ENCODE measurements at regions not wholly inside any gene's neighbourhood (a gene's known extent, or its start where the extent isn't known, plus 50 kb on each side); places are given as distances from the start of the nearest gene placed in this dataset.

GRCh38 chr14:86707071-86707470 is 1177.1 kb downstream of the FLRT2 start:
- H3K27ac ChIP-seq (ENCODE audit: low read depth) = no peak overlapping the region
- H3K27me3 Mint-ChIP-seq (ENCODE audit: insufficient read depth, low read depth, poor library complexity) = no peaks in the 10 kb centered on the region
- peaks cover 9% of the 10 kb centered on the region; the same call in 2 of the 3 replicates for H3K9me3 Mint-ChIP-seq
- H3K27me3 ChIP-seq (ENCODE audit: insufficient read depth) = no peaks in the 10 kb centered on the region
- no peaks in the 10 kb centered on the region for H3F3A ChIP-seq (replicated peaks; ENCODE audit: low read depth)
- no peak for TF ChIP-seq EZH2phosphoT487 (IDR thresholded peaks at IDR 0.05; ENCODE audit: unreplicated experiment)
- TF ChIP-seq ETS1 (IDR thresholded peaks at IDR 0.05) = no peak
- no peak for TF ChIP-seq NANOG (IDR thresholded peaks at IDR 0.05; ENCODE audit: borderline replicate concordance)
- no peak for TF ChIP-seq REST (IDR thresholded peaks at IDR 0.05; ENCODE audit: unreplicated experiment)
- no peak for TF ChIP-seq JUNB (IDR thresholded peaks at IDR 0.05; ENCODE audit: unreplicated experiment)
- TF ChIP-seq CREB1 (CRISPR knock-in tag; IDR thresholded peaks at IDR 0.05; ENCODE audit: low read depth) = no peak
- no peak for TF ChIP-seq CTCF (conservative IDR thresholded peaks at IDR 0.05; ENCODE audit: low read depth in 2 of 2)
- no peak for TF ChIP-seq STAT1 (IDR thresholded peaks at IDR 0.05; ENCODE audit: unreplicated experiment)
- DNase-seq (ENCODE audit: low spot score) (no peak), ATAC-seq (no peak)
- H3K79me2 ChIP-seq (replicated peaks; ENCODE audit: insufficient read depth) = no peaks in the 10 kb centered on the region
- H3K9me2 ChIP-seq (ENCODE audit: insufficient read depth) = no peaks in the 10 kb centered on the region; the same call in 1 of the 2 replicates
- no peaks in the 10 kb centered on the region for H3K36me3 ChIP-seq (ENCODE audit: insufficient read depth)
- no peak overlapping the region for H3K27ac Mint-ChIP-seq
- H3K4me3 ChIP-seq = no peak overlapping the region
- H4K20me1 ChIP-seq (replicated peaks; ENCODE audit: insufficient read depth) = no peaks in the 10 kb centered on the region
- peaks cover under 1% of the 10 kb centered on the region; the same call in 1 of the 2 replicates for H3K4me1 ChIP-seq (ENCODE audit: insufficient read depth)
- H3K4me2 ChIP-seq = no peak overlapping the region
- no peaks in the 10 kb centered on the region for H3K4me1 Mint-ChIP-seq
- H3K4me3 Mint-ChIP-seq = no peak overlapping the region
- H2AFZ ChIP-seq = no peak overlapping the region
- no peaks in the 10 kb centered on the region for H3K36me3 Mint-ChIP-seq (ENCODE audit: low read depth)

GRCh38 chr14:86683561-86683960 is 1153.6 kb downstream of the FLRT2 start:
- DNase-seq (ENCODE audit: low spot score) (no peak), ATAC-seq (no peak)
- H3K79me2 ChIP-seq (replicated peaks; ENCODE audit: insufficient read depth) = no peaks in the 10 kb centered on the region
- Mint-ChIP-seq H3K36me3 (ENCODE audit: low read depth) (no peaks in the 10 kb centered on the region; the same call in 2 of the 3 replicates), H3K4me3 (no peak overlapping the region), H3K9me3 (peaks cover 2% of the 10 kb centered on the region; the same call in 2 of the 3 replicates), H3K4me1 (peaks cover 3% of the 10 kb centered on the region), H3K27me3 (ENCODE audit: insufficient read depth, low read depth, poor library complexity) (no peaks in the 10 kb centered on the region), H3K27ac (no peak overlapping the region)
- H3K4me2 ChIP-seq = no peak overlapping the region
- H3F3A ChIP-seq (replicated peaks; ENCODE audit: low read depth) = no peaks in the 10 kb centered on the region
- TF ChIP-seq CTCF (conservative IDR thresholded peaks at IDR 0.05; ENCODE audit: low read depth in 2 of 2) = no peak
- TF ChIP-seq EZH2 (IDR thresholded peaks at IDR 0.05; ENCODE audit: low read depth, unreplicated experiment) = no peak
- H4K20me1 ChIP-seq (replicated peaks; ENCODE audit: insufficient read depth) = no peaks in the 10 kb centered on the region
- no peaks in the 10 kb centered on the region for H3K27me3 ChIP-seq (ENCODE audit: insufficient read depth)
- H3K4me1 ChIP-seq (ENCODE audit: insufficient read depth) = no peaks in the 10 kb centered on the region
- no peak overlapping the region for H3K27ac ChIP-seq (ENCODE audit: low read depth)
- H2AFZ ChIP-seq = no peak overlapping the region
- H3K4me3 ChIP-seq = no peak overlapping the region
- H3K36me3 ChIP-seq (ENCODE audit: insufficient read depth) = no peaks in the 10 kb centered on the region
- no peaks in the 10 kb centered on the region for H3K9me2 ChIP-seq (ENCODE audit: insufficient read depth)

Measured in GM23338 (cell line).